Lower leg skin (tissue), 4 donors: ENCODE measurements at regions not wholly inside any gene's neighbourhood (a gene's known extent, or its start where the extent isn't known, plus 50 kb on each side); places are given as distances from the start of the nearest gene placed in this dataset.
"Not testable (repeated sequence)": the region's sequence is repeated elsewhere in the genome, so short reads cannot be mapped to it uniquely, and the experiment has no call there.

Source experiments
- DNase-seq, 2 donors: peaks; one replicate each; pipeline ENCODE4 v3.0.0-alpha.2; 2019; ENCODE audit warnings: low spot score in 2 of 2
- H3K4me3 ChIP-seq: fragments of 200-600 bp; sonication (generic); 2 replicates; pipeline ENCODE4 v1.5.1; 2017; ENCODE audit warnings: mild to moderate bottlenecking, low read depth; ENCODE audit not compliant: poor library complexity, severe bottlenecking
- POLR2A ChIP-seq, 2 donors: fragments of 450-650 bp; IDR thresholded peaks; one replicate each; pipeline ENCODE4 v1.6.1; 2016 to 2017; ENCODE audit warnings: antibody characterized with exemption in 2 of 2, mild to moderate bottlenecking in 1 of 2, moderate library complexity in 1 of 2
- WGBS, 2 donors: methylation state at CpG; one replicate each; pipeline ENCODE4 v1.1.5; 2018; 5-methylcytosine and 5-hydroxymethylcytosine counted together
- intact Hi-C: fragments of 100-400 bp; cut with DNase I; formaldehyde crosslinking; loops from one replicate; pipeline ENCODE4 v1.15.0; 2023; ENCODE audit warnings: low total_unique reads
- TF ChIP-seq, protein P1 (sequence below), 3 donors: fragments of 450-650 bp; IDR thresholded peaks; one replicate each; pipeline ENCODE4 v1.5.1; 2016; ENCODE audit warnings: antibody characterized with exemption in 3 of 3, mild to moderate bottlenecking in 3 of 3, moderate library complexity in 2 of 3

DNA sequence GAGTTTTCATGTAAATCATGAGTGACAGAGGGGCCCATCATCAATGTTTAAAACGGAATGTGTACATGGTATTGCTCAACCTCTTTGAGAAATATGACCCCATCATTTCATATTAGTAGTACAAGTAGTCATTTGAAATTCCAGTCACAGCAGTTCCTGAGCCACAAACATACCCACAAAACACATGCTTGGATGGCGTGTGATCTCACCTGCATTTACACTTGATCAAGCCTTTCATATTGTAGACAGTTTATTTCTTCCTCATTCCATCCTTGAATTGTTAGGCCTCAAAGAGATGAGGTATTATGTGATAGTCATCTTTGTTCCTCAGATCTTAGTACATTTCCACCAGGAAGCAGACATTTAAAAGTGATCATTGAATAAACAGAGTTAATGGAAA, 96.8 kb upstream of the TAS2R1 start:
- WGBS, 2 donors, result 70 to 74% methylated on average over 2 of the region's 2 CpGs

DNA sequence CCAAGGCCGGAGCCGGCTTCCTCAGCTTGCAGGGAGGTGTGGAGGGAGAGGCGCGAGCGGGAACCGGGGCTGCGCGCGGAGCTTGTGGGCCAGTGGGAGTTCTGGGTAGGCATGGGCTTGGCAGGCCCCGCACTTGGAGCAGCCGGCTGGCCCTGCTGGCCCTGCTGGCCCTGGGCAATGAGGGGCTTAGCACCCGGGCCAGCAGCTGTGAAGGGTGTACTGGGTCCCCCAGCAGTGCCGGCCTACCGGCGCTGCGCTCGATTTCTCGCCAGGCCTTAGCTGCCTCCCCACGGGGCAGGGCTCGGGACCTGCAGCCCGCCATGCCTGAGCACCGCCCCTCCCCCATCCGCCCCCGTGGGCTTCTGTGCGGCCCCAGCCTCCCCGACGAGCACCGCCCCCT, 95.1 kb upstream of the TAS2R1 start:
- WGBS, 2 donors, result 97 to 99% methylated on average over 14 to 24 of the region's 28 CpGs
- intact Hi-C loops, DNase-seq: not testable (repeated sequence)

More for the DNA sequence above, 96.8 kb upstream of the TAS2R1 start:
- H3K4me3 ChIP-seq, result no peak overlapping the region
- DNase-seq, result no peak
- intact Hi-C loops, result no loop called here
- TF ChIP-seq, protein P1, sequence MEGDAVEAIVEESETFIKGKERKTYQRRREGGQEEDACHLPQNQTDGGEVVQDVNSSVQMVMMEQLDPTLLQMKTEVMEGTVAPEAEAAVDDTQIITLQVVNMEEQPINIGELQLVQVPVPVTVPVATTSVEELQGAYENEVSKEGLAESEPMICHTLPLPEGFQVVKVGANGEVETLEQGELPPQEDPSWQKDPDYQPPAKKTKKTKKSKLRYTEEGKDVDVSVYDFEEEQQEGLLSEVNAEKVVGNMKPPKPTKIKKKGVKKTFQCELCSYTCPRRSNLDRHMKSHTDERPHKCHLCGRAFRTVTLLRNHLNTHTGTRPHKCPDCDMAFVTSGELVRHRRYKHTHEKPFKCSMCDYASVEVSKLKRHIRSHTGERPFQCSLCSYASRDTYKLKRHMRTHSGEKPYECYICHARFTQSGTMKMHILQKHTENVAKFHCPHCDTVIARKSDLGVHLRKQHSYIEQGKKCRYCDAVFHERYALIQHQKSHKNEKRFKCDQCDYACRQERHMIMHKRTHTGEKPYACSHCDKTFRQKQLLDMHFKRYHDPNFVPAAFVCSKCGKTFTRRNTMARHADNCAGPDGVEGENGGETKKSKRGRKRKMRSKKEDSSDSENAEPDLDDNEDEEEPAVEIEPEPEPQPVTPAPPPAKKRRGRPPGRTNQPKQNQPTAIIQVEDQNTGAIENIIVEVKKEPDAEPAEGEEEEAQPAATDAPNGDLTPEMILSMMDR (IDR thresholded peaks at IDR 0.05), result no peak
- TF ChIP-seq POLR2A (IDR thresholded peaks at IDR 0.05), result no peak

DNA sequence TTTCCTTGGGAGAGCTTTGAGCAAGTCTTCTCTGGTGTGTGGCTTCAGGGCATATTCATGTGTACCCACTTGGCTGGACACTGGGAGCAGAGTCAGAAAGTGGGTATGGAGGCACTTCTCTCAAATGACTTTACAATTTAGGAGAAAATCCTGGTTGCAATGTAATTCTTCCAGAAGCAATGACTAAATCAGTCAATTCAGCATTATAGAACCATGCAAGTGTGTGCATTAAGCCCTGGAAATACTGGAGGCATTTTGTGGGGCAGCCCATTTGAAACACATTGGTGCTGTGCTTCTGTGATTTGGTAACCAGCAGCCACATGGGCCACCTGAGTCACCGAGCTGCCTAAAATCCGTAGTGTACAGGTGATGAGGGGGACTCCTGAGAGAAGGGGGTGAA, 94.6 kb upstream of the TAS2R1 start:
- TF ChIP-seq, protein P1 (IDR thresholded peaks at IDR 0.05), result no peak
- no peak for TF ChIP-seq POLR2A (IDR thresholded peaks at IDR 0.05)
- intact Hi-C loops, result no loop called here
- 94 to 97% methylated on average over 2 of the region's 2 CpGs for WGBS, 2 donors
- H3K4me3 ChIP-seq, result no peak overlapping the region
- DNase-seq, result no peak

More for the DNA sequence above, 95.1 kb upstream of the TAS2R1 start:
- H3K4me3 ChIP-seq, result not testable (repeated sequence)

DNA sequence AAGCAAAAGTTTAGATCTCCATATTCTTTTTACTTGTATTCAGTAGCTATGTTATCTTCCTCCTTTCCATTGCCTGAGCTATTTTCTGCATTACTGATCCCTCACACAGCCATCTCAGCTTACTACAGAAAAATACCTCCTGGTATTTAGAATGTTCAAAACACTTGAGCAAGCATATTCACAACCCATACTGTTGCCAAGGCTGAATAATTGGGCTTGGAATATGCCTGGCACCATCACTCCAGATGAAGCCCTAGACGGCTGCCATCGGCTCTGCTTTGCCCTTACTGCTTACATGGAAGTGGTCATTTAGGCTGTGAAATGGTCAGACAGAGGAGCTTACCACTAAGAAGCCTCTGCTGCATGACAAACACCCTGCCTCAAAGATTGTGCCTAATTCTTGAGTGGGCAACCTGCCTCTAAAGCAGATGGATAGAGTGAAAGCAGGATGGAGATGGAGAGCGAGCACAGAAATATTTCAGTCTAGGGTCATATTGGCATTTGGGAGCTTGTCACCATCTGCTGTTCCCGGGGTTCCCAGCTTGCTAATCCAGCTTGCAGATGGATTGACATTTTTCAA, 92.5 kb upstream of the TAS2R1 start:
- no peak for DNase-seq
- no peak overlapping the region for H3K4me3 ChIP-seq
- WGBS, 2 donors, result 87 to 89% methylated on average over 4 of the region's 4 CpGs
- no peak for TF ChIP-seq POLR2A (IDR thresholded peaks at IDR 0.05)
- TF ChIP-seq, protein P1 (IDR thresholded peaks at IDR 0.05), result no peak
- intact Hi-C loops, result no loop called here

DNA sequence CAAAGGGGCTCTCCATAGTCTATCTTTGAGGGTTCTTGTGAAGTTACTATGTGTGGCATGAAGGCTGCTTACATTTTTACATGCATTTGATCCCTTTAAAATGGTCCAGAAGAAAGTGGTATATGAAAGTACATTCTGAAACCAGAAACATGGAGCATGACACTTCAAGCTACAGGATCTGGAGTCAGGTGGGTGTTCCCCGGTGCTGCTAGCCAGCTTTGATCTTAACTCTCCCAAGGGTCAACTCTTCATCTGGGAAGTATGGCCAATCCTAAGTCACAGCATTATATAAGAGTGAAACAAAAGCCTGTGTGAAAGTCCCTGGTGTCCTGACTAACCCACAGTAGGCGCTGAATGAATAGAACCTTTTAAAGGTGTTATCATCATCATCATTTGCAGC, 91.0 kb upstream of the TAS2R1 start:
- 70 to 90% methylated on average over 2 of the region's 2 CpGs for WGBS, 2 donors
- H3K4me3 ChIP-seq, result no peak overlapping the region
- no peak for DNase-seq
- intact Hi-C loops, result no loop called here
- TF ChIP-seq POLR2A (IDR thresholded peaks at IDR 0.05), result no peak
- TF ChIP-seq, protein P1 (IDR thresholded peaks at IDR 0.05), result no peak

DNA sequence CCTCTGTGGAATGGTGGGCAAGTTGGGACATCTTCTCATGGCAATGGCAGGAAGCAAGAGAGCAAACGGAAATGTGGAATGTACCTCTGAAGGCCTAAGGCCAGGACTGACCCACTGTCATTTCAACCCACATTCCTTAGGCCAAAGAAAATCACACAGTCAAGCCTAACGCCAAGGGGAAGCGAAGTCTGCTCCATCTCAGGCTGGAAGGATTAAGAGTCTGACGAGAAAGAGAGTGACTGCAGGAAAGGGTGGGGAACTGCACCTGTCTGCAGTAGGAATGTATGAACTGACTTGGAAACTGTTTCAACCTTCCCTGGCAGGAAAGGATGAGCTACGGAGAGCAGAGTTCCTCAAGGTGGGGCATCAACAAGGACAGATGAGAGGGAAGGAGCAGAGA, 90.2 kb upstream of the TAS2R1 start:
- no peak overlapping the region for H3K4me3 ChIP-seq
- DNase-seq, result no peak
- intact Hi-C loops, result no loop called here
- 63 to 65% methylated on average over 5 of the region's 5 CpGs for WGBS, 2 donors
- TF ChIP-seq, protein P1 (IDR thresholded peaks at IDR 0.05), result no peak
- no peak for TF ChIP-seq POLR2A (IDR thresholded peaks at IDR 0.05)
